T-cell (primary cell): ENCODE measurements at regions not wholly inside any gene's neighbourhood (a gene's known extent, or its start where the extent isn't known, plus 50 kb on each side); places are given as distances from the start of the nearest gene placed in this dataset.

Experiments
- ATAC-seq, 4 experiments: fragments of 200-7000 bp in 3 of 4; fragments of 150-1000 bp in 1 of 4; cut with Tn5 transposase; replicated peaks in 1 of 4; 1 replicate in 3 of 4; 2 replicates in 1 of 4; pipeline ENCODE4 v1.10.0; 2021; ENCODE audit warnings: moderate library complexity in 3 of 4, mild to moderate bottlenecking in 2 of 4, moderate number of reproducible peaks in 1 of 4
- CTCF ChIA-PET, 2 donors: fragments of 300-600 bp; sonication (Branson Sonifier 250); formaldehyde crosslinking; loops; one replicate each; lab custom pipeline; 2022; ENCODE audit warnings: antibody characterized with exemption in 2 of 2; lab: Charles Lee
- POLR2A ChIA-PET, 2 donors: fragments of 300-600 bp; sonication (Branson Sonifier 250); formaldehyde crosslinking; loops; one replicate each; lab custom pipeline; 2022; ENCODE audit warnings: antibody characterized with exemption in 2 of 2; lab: Charles Lee
- DNase-seq, 35 experiments: peaks; one replicate each; pipeline versions ENCODE4 v3.0.0 to v3.0.0-alpha.2; 2013 to 2023
- H3K27ac ChIP-seq: one replicate; pipeline ENCODE4 v1.5.1; 2013; ENCODE audit warnings: low read length
- H3K27me3 ChIP-seq, 2 experiments: replicated peaks in 1 of 2; 1 replicate in 1 of 2; 2 replicates in 1 of 2; pipeline versions ENCODE4 v1.6.1 to v1.7.0; 2013; ENCODE audit warnings: low read length in 1 of 2, mixed read lengths in 1 of 2; ENCODE audit not compliant: control insufficient read depth in 2 of 2, insufficient read depth in 2 of 2; ENCODE audit errors: extremely low read depth in 1 of 2
- H3K36me3 ChIP-seq, 2 donors: 1 replicate in 1 of 2; 2 replicates in 1 of 2; pipeline versions ENCODE4 v1.6.1 to v1.7.0; 2013; ENCODE audit warnings: low read length in 1 of 2; ENCODE audit not compliant: control insufficient read depth in 2 of 2, insufficient read depth in 1 of 2; ENCODE audit errors: extremely low read depth in 1 of 2
- H3K4me1 ChIP-seq, 2 experiments: 1 replicate in 1 of 2; 2 replicates in 1 of 2; pipeline versions ENCODE4 v1.6.1 to v1.7.0; 2013; ENCODE audit warnings: low read length in 2 of 2, mixed read lengths in 1 of 2; ENCODE audit not compliant: insufficient read depth in 2 of 2, control insufficient read depth in 1 of 2; ENCODE audit errors: extremely low read depth in 1 of 2
- H3K4me3 ChIP-seq, 2 donors: 1 replicate in 1 of 2; 2 replicates in 1 of 2; pipeline versions ENCODE4 v1.5.1 to v1.7.0; 2013; ENCODE audit warnings: mild to moderate bottlenecking in 2 of 2, low read length in 1 of 2, moderate library complexity in 1 of 2; ENCODE audit not compliant: control insufficient read depth in 1 of 2; ENCODE audit errors: extremely low read depth in 1 of 2
- H3K9me3 ChIP-seq: 2 replicates; pipeline ENCODE4 v1.7.0; 2013
- H3K27ac Mint-ChIP-seq, 2 donors: one replicate each; pipeline ENCODE4 v1.8.0; 2020 to 2021; ENCODE audit warnings: mild to moderate bottlenecking in 2 of 2, mixed read lengths in 2 of 2
- H3K27me3 Mint-ChIP-seq, 2 donors: one replicate each; pipeline ENCODE4 v1.8.0; 2021 to 2022; ENCODE audit warnings: mixed read lengths in 2 of 2
- H3K36me3 Mint-ChIP-seq: one replicate; pipeline ENCODE4 v1.8.0; 2021; ENCODE audit warnings: mixed read lengths
- H3K4me1 Mint-ChIP-seq, 3 donors: one replicate each; pipeline ENCODE4 v1.8.0; 2020 to 2022; ENCODE audit warnings: mixed read lengths in 3 of 3, mild to moderate bottlenecking in 1 of 3
- H3K4me3 Mint-ChIP-seq, 3 donors: one replicate each; pipeline ENCODE4 v1.8.0; 2020 to 2022; ENCODE audit warnings: mild to moderate bottlenecking in 3 of 3, mixed read lengths in 3 of 3, moderate library complexity in 3 of 3
- H3K9me3 Mint-ChIP-seq, 3 donors: one replicate each; pipeline ENCODE4 v1.8.0; 2020 to 2022; ENCODE audit warnings: mixed read lengths in 3 of 3
- WGBS: methylation state at CpG from one replicate; pipeline ENCODE4 v1.1.5; 2013; ENCODE audit warnings: missing lambda C conversion rate; ENCODE audit not compliant: insufficient coverage; 5-methylcytosine and 5-hydroxymethylcytosine counted together

GRCh38 chr10:3685384-3685783, 99.6 kb downstream of the KLF6 start:
- Histone ChIP-seq H3K36me3 (no peaks in the 10 kb centered on the region), H3K4me1 (no peaks in the 10 kb centered on the region), H3K27me3 (no peaks in the 10 kb centered on the region), H3K9me3 (no peaks in the 10 kb centered on the region), H3K4me3 (no peak overlapping the region), H3K27ac (no peak overlapping the region)
- 90% methylated on average over 2 of the region's 3 CpGs for WGBS
- no peaks in the 10 kb centered on the region for H3K36me3 Mint-ChIP-seq
- ATAC-seq, result no peak
- H3K4me1 Mint-ChIP-seq, result peaks cover 2 to 6% (median 6%) of the 10 kb centered on the region in 3 donors
- H3K27ac Mint-ChIP-seq, result no peak overlapping the region
- no peaks in the 10 kb centered on the region for H3K9me3 Mint-ChIP-seq
- H3K27me3 Mint-ChIP-seq, result no peaks in the 10 kb centered on the region
- H3K4me3 Mint-ChIP-seq, result no peak overlapping the region
- ChIA-PET CTCF (interaction anchor here in 1 of 2 donors (0.6 kb wide), 2 partner anchors 51 to 64 kb away, joined by 3 to 4 read pairs; no protein-coding TSS in a partner anchor), POLR2A (no interaction called here)
- DNase-seq, result no peak

- ATAC-seq (no peak), DNase-seq (no peak)
- Mint-ChIP-seq H3K27me3 (no peaks in the 10 kb centered on the region), H3K4me1 (peaks cover 2 to 6% (median 4%) of the 10 kb centered on the region in 3 donors), H3K4me3 (no peak overlapping the region), H3K27ac (no peak overlapping the region), H3K9me3 (no peaks in the 10 kb centered on the region), H3K36me3 (no peaks in the 10 kb centered on the region)
- CTCF ChIA-PET, result interaction anchor here in 1 of 2 donors (0.6 kb wide), 2 partner anchors 51 to 64 kb away, joined by 3 to 4 read pairs; no protein-coding TSS in a partner anchor
- Histone ChIP-seq H3K36me3 (no peaks in the 10 kb centered on the region), H3K9me3 (no peaks in the 10 kb centered on the region), H3K27me3 (no peaks in the 10 kb centered on the region), H3K4me3 (no peak overlapping the region), H3K27ac (no peak overlapping the region), H3K4me1 (no peaks in the 10 kb centered on the region)
- POLR2A ChIA-PET, result interaction anchor here in 1 of 2 donors (0.6 kb wide), 1 partner anchor 315 kb away, joined by 3 read pairs; no protein-coding TSS in a partner anchor
- WGBS, result no CpG with 5 or more reads among the region's 2 CpGs
Measured at GRCh38 chr10:3684891-3685290, 100.1 kb downstream of the KLF6 start.

DNA sequence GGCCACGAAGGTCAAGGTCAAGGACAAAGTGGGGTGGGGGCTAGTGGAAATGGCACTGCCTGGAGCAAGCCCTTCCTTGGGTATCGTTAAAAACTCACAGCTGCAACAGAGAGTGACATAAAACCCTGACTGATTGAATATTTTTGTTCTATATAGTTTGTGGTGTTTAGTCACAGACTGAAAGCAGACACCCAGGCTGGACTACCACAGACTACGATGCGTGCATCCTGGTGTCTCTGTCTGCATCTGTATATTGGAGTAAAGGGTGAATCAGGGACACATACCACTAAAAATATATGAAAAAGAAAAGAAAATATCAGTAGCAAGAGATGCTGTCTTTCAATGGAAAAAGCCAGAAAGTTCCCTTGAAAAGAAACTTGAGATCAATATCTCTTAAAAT, 101.4 kb downstream of the KLF6 start:
- no peak for DNase-seq
- H3K27me3 ChIP-seq, result no peaks in the 10 kb centered on the region
- ATAC-seq, result no peak
- ChIA-PET POLR2A (no interaction called here), CTCF (no interaction called here)
- Mint-ChIP-seq H3K36me3 (no peaks in the 10 kb centered on the region), H3K4me1 (peaks cover 0 to 6% (median 0%) of the 10 kb centered on the region in 3 donors), H3K27me3 (no peaks in the 10 kb centered on the region), H3K4me3 (no peak overlapping the region), H3K9me3 (peaks cover 0 to 4% (median 0%) of the 10 kb centered on the region in 3 donors), H3K27ac (no peak overlapping the region)
- no peaks in the 10 kb centered on the region for H3K36me3 ChIP-seq
- no peaks in the 10 kb centered on the region for H3K9me3 ChIP-seq
- no peaks in the 10 kb centered on the region for H3K4me1 ChIP-seq
- WGBS, result 65% methylated on average over 2 of the region's 4 CpGs
- H3K4me3 ChIP-seq, result no peak overlapping the region
- no peak overlapping the region for H3K27ac ChIP-seq

- ChIA-PET POLR2A (no interaction called here), CTCF (no interaction called here)
- Histone ChIP-seq H3K9me3 (no peaks in the 10 kb centered on the region), H3K4me1 (no peaks in the 10 kb centered on the region), H3K27ac (no peak overlapping the region), H3K36me3 (no peaks in the 10 kb centered on the region), H3K27me3 (no peaks in the 10 kb centered on the region), H3K4me3 (no peak overlapping the region)
- ATAC-seq (no peak), DNase-seq (no peak)
- H3K36me3 Mint-ChIP-seq, result no peaks in the 10 kb centered on the region
- H3K4me3 Mint-ChIP-seq, result no peak overlapping the region
- no peaks in the 10 kb centered on the region for H3K27me3 Mint-ChIP-seq
- no peak overlapping the region for H3K27ac Mint-ChIP-seq
- H3K4me1 Mint-ChIP-seq, result peaks cover 0 to 6% (median 0%) of the 10 kb centered on the region in 3 donors
- peaks cover 0 to 4% (median 0%) of the 10 kb centered on the region in 3 donors for H3K9me3 Mint-ChIP-seq
- WGBS, result no CpG with 5 or more reads among the region's 6 CpGs
Measured at GRCh38 chr10:3682745-3683144, 102.3 kb downstream of the KLF6 start.

GRCh38 chr10:3681642-3682554, 103.1 kb downstream of the KLF6 start:
- H3K4me3 Mint-ChIP-seq, result no peak overlapping the region
- Histone ChIP-seq H3K4me1 (no peaks in the 10 kb centered on the region), H3K4me3 (no peak overlapping the region), H3K27ac (no peak overlapping the region), H3K9me3 (no peaks in the 10 kb centered on the region), H3K36me3 (no peaks in the 10 kb centered on the region), H3K27me3 (no peaks in the 10 kb centered on the region)
- no peak overlapping the region for H3K27ac Mint-ChIP-seq
- DNase-seq (no peak), ATAC-seq (no peak)
- peaks cover 0 to 4% (median 0%) of the 10 kb centered on the region in 3 donors for H3K9me3 Mint-ChIP-seq
- WGBS, result 89% methylated on average over 16 of the region's 23 CpGs
- peaks cover 0 to 6% (median 0%) of the 10 kb centered on the region in 3 donors for H3K4me1 Mint-ChIP-seq
- ChIA-PET POLR2A (no interaction called here), CTCF (no interaction called here)
- H3K36me3 Mint-ChIP-seq, result no peaks in the 10 kb centered on the region
- H3K27me3 Mint-ChIP-seq, result no peaks in the 10 kb centered on the region

DNA sequence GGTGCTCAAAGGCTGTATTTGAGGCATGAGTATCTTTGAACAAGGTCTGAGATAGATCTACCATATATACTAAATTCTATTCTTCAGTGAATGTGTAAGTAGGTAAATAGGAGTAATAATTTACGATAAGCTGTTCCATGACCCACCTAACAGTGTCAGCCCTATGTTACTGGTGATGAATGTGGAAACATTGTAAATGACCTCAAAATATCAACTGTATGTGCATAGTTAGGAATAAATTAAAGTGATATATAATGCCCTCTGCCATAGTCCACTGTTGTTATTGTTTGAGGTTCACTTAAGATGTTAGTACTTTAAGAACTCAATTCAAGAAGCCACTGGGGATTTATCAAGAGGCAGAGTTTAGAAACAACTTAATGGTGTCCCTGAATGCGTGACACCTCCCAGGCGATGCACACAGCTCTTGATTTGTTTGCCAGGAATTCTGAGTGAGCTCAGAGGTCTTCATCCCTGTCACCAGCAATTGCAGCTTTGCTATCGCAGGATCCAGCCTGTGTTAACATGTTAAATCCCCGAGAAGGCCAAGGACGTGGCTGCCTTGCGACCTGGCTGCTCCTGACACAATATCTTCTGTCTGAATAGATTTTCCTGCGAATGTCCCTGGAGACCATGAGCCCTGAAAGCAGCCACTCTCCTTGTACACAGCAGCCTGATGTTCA, 104.9 kb downstream of the KLF6 start:
- no peak for DNase-seq
- H3K27me3 ChIP-seq, result no peaks in the 10 kb centered on the region
- no peak overlapping the region for H3K27ac ChIP-seq
- no peaks in the 10 kb centered on the region for H3K36me3 ChIP-seq
- Mint-ChIP-seq H3K36me3 (no peaks in the 10 kb centered on the region), H3K4me3 (no peak overlapping the region), H3K4me1 (peaks cover 0 to 6% (median 0%) of the 10 kb centered on the region in 3 donors), H3K27ac (no peak overlapping the region), H3K27me3 (no peaks in the 10 kb centered on the region), H3K9me3 (peaks cover 0 to 4% (median 0%) of the 10 kb centered on the region in 3 donors)
- ChIA-PET CTCF (interaction anchor here in 1 of 2 donors (0.6 kb wide), 1 partner anchor 16 kb away, joined by 8 read pairs; no protein-coding TSS in a partner anchor), POLR2A (no interaction called here)
- WGBS, result 91% methylated on average over 7 of the region's 8 CpGs
- no peak for ATAC-seq
- no peaks in the 10 kb centered on the region for H3K4me1 ChIP-seq
- no peaks in the 10 kb centered on the region for H3K9me3 ChIP-seq
- H3K4me3 ChIP-seq, result no peak overlapping the region
